Gastroesophageal sphincter (tissue), 4 donors: ENCODE measurements at regions not wholly inside any gene's neighbourhood (a gene's known extent, or its start where the extent isn't known, plus 50 kb on each side); places are given as distances from the start of the nearest gene placed in this dataset.

Source experiments
- ATAC-seq: fragments of 150-250 bp; one replicate; pipeline ENCODE4 v1.9.1; 2016; ENCODE audit warnings: mild to moderate bottlenecking, moderate library complexity
- H3K27ac ChIP-seq, 4 donors: fragments of 200-600 bp; sonication (generic) in 3 of 4; 1 replicate in 3 of 4; 2 replicates in 1 of 4; pipeline ENCODE4 v1.5.1; 2016 to 2019
- H3K27me3 ChIP-seq: fragments of 200-600 bp; sonication (generic); one replicate; pipeline ENCODE4 v1.5.1; 2019
- H3K36me3 ChIP-seq, 2 donors: fragments of 200-600 bp; sonication (generic); one replicate each; pipeline ENCODE4 v1.5.1; 2019; ENCODE audit warnings: control low read depth in 1 of 2
- H3K4me1 ChIP-seq, 3 donors: fragments of 200-600 bp; sonication (generic); 1 replicate in 2 of 3; 2 replicates in 1 of 3; pipeline ENCODE4 v1.5.1; 2016 to 2019; ENCODE audit warnings: control low read depth in 2 of 3
- H3K4me3 ChIP-seq, 2 donors: fragments of 200-600 bp; sonication (generic); one replicate each; pipeline ENCODE4 v1.5.1; 2019; ENCODE audit warnings: mild to moderate bottlenecking in 1 of 2, moderate library complexity in 1 of 2
- H3K9me3 ChIP-seq, 3 donors: fragments of 200-600 bp; sonication (generic); one replicate each; pipeline ENCODE4 v1.5.1; 2017 to 2019; ENCODE audit warnings: control low read depth in 2 of 3
- CTCF ChIP-seq, 4 experiments: fragments of 200-600 bp in 2 of 4; fragments of 450-650 bp in 2 of 4; sonication (generic) in 1 of 4; IDR thresholded peaks; one replicate each; pipeline ENCODE4 v1.5.1; 2017 to 2019; ENCODE audit warnings: antibody characterized with exemption in 4 of 4, mild to moderate bottlenecking in 2 of 4, moderate library complexity in 2 of 4
- EP300 ChIP-seq: sonication (generic); formaldehyde crosslinking; IDR thresholded peaks from one replicate; pipeline ENCODE4 v1.6.1; 2017; ENCODE audit warnings: antibody characterized with exemption, mild to moderate bottlenecking
- POLR2A ChIP-seq, 2 donors: fragments of 450-650 bp; IDR thresholded peaks; one replicate each; pipeline ENCODE4 v1.6.1; 2017; ENCODE audit warnings: antibody characterized with exemption in 2 of 2, mild to moderate bottlenecking in 2 of 2, moderate library complexity in 1 of 2
- POLR2AphosphoS5 ChIP-seq: sonication (generic); formaldehyde crosslinking; IDR thresholded peaks from one replicate; pipeline ENCODE4 v1.6.1; 2017; ENCODE audit warnings: antibody characterized with exemption
- WGBS, 2 donors: methylation state at CpG; one replicate each; pipeline ENCODE4 v1.1.5; 2018; ENCODE audit warnings: low coverage in 1 of 2; 5-methylcytosine and 5-hydroxymethylcytosine counted together

DNA sequence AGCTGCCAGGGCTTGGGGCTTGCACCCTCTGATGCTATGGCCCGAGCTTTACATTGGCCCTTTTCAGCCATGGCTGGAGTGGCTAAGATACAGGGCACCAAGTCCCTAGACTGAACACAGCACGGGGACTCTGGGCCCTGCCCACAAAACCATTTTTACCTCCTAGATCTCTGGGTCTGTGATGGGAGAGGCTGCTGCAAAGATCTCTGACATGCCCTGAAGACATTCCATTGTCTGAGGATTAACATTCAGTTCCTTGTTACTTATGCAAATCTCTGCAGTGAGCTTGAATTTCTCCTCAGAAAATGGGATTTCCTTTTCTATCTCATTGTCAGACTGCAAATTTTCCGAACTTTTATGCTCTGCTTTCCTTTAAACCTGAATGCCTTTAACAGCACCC, 337.0 kb upstream of the SMC2 start:
- Histone ChIP-seq H3K27me3 (no peaks in the 10 kb centered on the region), H3K9me3 (no peaks in the 10 kb centered on the region), H3K36me3 (no peaks in the 10 kb centered on the region), H3K4me1 (no peaks in the 10 kb centered on the region), H3K27ac (no peak overlapping the region), H3K4me3 (no peak overlapping the region)
- ATAC-seq = no peak
- TF ChIP-seq EP300 (no peak), CTCF (IDR thresholded peaks at IDR 0.05) (no peak), POLR2A (IDR thresholded peaks at IDR 0.05) (no peak), POLR2AphosphoS5 (no peak)
- WGBS, 2 donors = 70 to 77% methylated on average over 1 to 2 of the region's 3 CpGs

- no peak for TF ChIP-seq EP300
- no peak for TF ChIP-seq CTCF (IDR thresholded peaks at IDR 0.05)
- TF ChIP-seq POLR2A (IDR thresholded peaks at IDR 0.05) = no peak
- 63 to 64% methylated on average over 1 to 2 of the region's 2 CpGs for WGBS, 2 donors
- H3K4me1 ChIP-seq = no peaks in the 10 kb centered on the region
- H3K36me3 ChIP-seq = no peaks in the 10 kb centered on the region
- H3K4me3 ChIP-seq = no peak overlapping the region
- H3K27ac ChIP-seq = no peak overlapping the region
- no peaks in the 10 kb centered on the region for H3K27me3 ChIP-seq
- ATAC-seq = no peak
- no peaks in the 10 kb centered on the region for H3K9me3 ChIP-seq
Observed at GRCh38 chr9:103761466-103761865, 332.6 kb upstream of the SMC2 start.

DNA sequence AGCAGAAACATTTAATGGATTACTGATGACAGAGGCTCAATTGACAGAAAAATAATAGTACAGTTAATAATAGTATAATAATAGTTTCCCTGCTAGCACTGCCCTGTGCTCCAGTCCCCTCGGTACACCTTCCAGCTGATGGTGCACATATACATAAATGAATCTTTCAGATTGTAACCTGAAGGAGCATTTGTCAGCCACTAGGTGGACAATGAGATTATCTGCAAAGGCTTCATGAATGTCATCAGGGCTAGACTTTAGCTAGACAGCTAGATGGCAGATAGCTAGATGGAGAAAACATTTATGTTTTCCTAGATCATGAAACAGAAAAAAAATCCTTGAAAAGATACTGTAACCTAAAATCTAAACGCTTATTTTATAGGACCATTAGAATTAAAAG, 304.4 kb upstream of the SMC2 start:
- H3K27me3 ChIP-seq = no peaks in the 10 kb centered on the region
- H3K4me1 ChIP-seq = no peaks in the 10 kb centered on the region
- TF ChIP-seq CTCF (IDR thresholded peaks at IDR 0.05) (no peak), POLR2A (IDR thresholded peaks at IDR 0.05) (no peak)
- H3K36me3 ChIP-seq = no peaks in the 10 kb centered on the region
- no peak overlapping the region for H3K27ac ChIP-seq
- H3K9me3 ChIP-seq = no peaks in the 10 kb centered on the region
- 74 to 84% methylated on average over 2 of the region's 2 CpGs for WGBS, 2 donors
- H3K4me3 ChIP-seq = no peak overlapping the region
- ATAC-seq = no peak

GRCh38 chr9:103798620-103799019, 295.5 kb upstream of the SMC2 start:
- Histone ChIP-seq H3K9me3 (no peaks in the 10 kb centered on the region), H3K4me3 (no peak overlapping the region), H3K36me3 (no peaks in the 10 kb centered on the region), H3K27me3 (no peaks in the 10 kb centered on the region), H3K27ac (no peak overlapping the region), H3K4me1 (no peaks in the 10 kb centered on the region)
- TF ChIP-seq POLR2A (IDR thresholded peaks at IDR 0.05) (no peak), POLR2AphosphoS5 (no peak), CTCF (IDR thresholded peaks at IDR 0.05) (no peak), EP300 (no peak)
- 22 to 59% methylated on average over 1 of the region's 1 CpG for WGBS, 2 donors
- no peak for ATAC-seq

DNA sequence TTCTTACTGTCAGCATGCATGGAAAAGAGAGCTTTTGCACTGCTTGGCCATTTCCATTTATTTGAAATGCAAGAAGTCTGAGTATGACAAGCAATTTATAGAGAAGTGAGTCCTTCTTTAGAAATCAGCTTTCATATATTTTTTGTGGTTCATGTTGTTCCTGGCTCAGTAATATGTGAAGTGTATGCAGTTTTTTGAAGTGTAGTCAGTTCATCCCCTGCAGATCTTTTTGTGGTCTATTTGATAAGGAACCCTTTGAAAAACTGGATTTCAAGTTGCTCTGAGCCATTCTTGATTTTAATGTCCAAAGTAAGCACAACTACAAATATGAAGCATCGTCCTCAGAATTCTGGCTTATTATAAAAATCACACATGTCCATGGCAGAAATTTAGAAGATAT, 294.1 kb upstream of the SMC2 start:
- WGBS, 2 donors = 64 to 67% methylated on average over 1 of the region's 1 CpG

More for the DNA sequence above, 294.1 kb upstream of the SMC2 start:
- no peak for ATAC-seq
- Histone ChIP-seq H3K9me3 (no peaks in the 10 kb centered on the region), H3K27me3 (no peaks in the 10 kb centered on the region), H3K4me1 (no peaks in the 10 kb centered on the region), H3K27ac (no peak overlapping the region), H3K36me3 (no peaks in the 10 kb centered on the region), H3K4me3 (no peak overlapping the region)
- no peak for TF ChIP-seq POLR2A (IDR thresholded peaks at IDR 0.05)
- no peak for TF ChIP-seq POLR2AphosphoS5
- no peak for TF ChIP-seq EP300
- no peak for TF ChIP-seq CTCF (IDR thresholded peaks at IDR 0.05)
